GM18867 (cell line): ENCODE measurements at regions not wholly inside any gene's neighbourhood (a gene's known extent, or its start where the extent isn't known, plus 50 kb on each side); places are given as distances from the start of the nearest gene placed in this dataset.
A peak's percentile ranks its signal among the peaks of the same experiment; 100 is the strongest.

Experiments
- ATAC-seq: cut with Tn5 transposase; IDR thresholded peaks from one replicate; pipeline ENCODE4 v1.9.1; 2021; ENCODE audit warnings: mild to moderate bottlenecking, moderate library complexity; ENCODE audit not compliant: unreplicated experiment

GRCh38 chr20:11195899-11196558, 522.2 kb upstream of the JAG1 start:
- no peak for ATAC-seq

GRCh38 chr20:11197851-11198250, 524.1 kb upstream of the JAG1 start:
- ATAC-seq, result no peak

GRCh38 chr20:11200423-11200822, 526.6 kb upstream of the JAG1 start:
- no peak for ATAC-seq

GRCh38 chr20:11204926-11205768, 531.3 kb upstream of the JAG1 start:
- peak; percentile 93 for ATAC-seq

- no peak for ATAC-seq
Measured at GRCh38 chr20:11205769-11206362, 532.1 kb upstream of the JAG1 start.

- no peak for ATAC-seq
Measured at GRCh38 chr20:11207749-11208502, 534.1 kb upstream of the JAG1 start.

- no peak for ATAC-seq
Measured at GRCh38 chr20:11210611-11211010, 536.8 kb upstream of the JAG1 start.

- ATAC-seq, result no peak
Measured at GRCh38 chr20:11212272-11212671, 538.5 kb upstream of the JAG1 start.

- ATAC-seq, result no peak
Measured at GRCh38 chr20:11212902-11213301, 539.1 kb upstream of the JAG1 start.

- ATAC-seq, result no peak
Measured at GRCh38 chr20:11214256-11214840, 540.5 kb upstream of the JAG1 start.

GRCh38 chr20:11216451-11217314, 542.9 kb upstream of the JAG1 start:
- ATAC-seq, result no peak

GRCh38 chr20:11217326-11218172, 543.8 kb upstream of the JAG1 start:
- ATAC-seq, result no peak

- no peak for ATAC-seq
Measured at GRCh38 chr20:11218173-11218680, 544.4 kb upstream of the JAG1 start.

GRCh38 chr20:11219192-11219591, 545.4 kb upstream of the JAG1 start:
- peak; percentile 75 for ATAC-seq

GRCh38 chr20:11221046-11221445, 547.2 kb upstream of the JAG1 start:
- ATAC-seq, result no peak

- ATAC-seq, result no peak
Measured at GRCh38 chr20:11222243-11222642, 548.4 kb upstream of the JAG1 start.

- ATAC-seq, result no peak
Measured at GRCh38 chr20:11227602-11228001, 553.8 kb upstream of the JAG1 start.

- no peak for ATAC-seq
Measured at GRCh38 chr20:11229772-11230171, 556.0 kb upstream of the JAG1 start.

GRCh38 chr20:11230999-11231398, 557.2 kb upstream of the JAG1 start:
- ATAC-seq, result no peak
